CD4-positive, alpha-beta memory T cell (primary cell): ENCODE measurements at regions not wholly inside any gene's neighbourhood (a gene's known extent, or its start where the extent isn't known, plus 50 kb on each side); places are given as distances from the start of the nearest gene placed in this dataset.

Source experiments
- CTCF ChIA-PET: fragments of 350-600 bp; sonication (Branson Sonifier 250); formaldehyde crosslinking; loops from one replicate; lab custom pipeline; 2021; ENCODE audit warnings: inconsistent platforms; ENCODE audit not compliant: partially characterized antibody; lab: Charles Lee
- POLR2A ChIA-PET: fragments of 350-600 bp; sonication (Branson Sonifier 250); formaldehyde crosslinking; loops from one replicate; lab custom pipeline; 2021; ENCODE audit not compliant: partially characterized antibody; lab: Charles Lee
- DNase-seq, 5 donors: peaks; one replicate each; pipeline versions ENCODE4 v3.0.0 to v3.0.0-alpha.2; 2020 to 2022; ENCODE audit warnings: mixed read lengths in 1 of 5
- H3K27ac ChIP-seq: one replicate; pipeline ENCODE4 v1.7.0; 2013; ENCODE audit warnings: low read depth, low read length
- H3K27me3 ChIP-seq: 2 replicates; pipeline ENCODE4 v1.7.0; 2013; ENCODE audit warnings: mild to moderate bottlenecking, low read length, moderate library complexity; ENCODE audit not compliant: insufficient read depth
- H3K36me3 ChIP-seq: 2 replicates; pipeline ENCODE4 v1.7.0; 2013; ENCODE audit warnings: mild to moderate bottlenecking, low read length, moderate library complexity; ENCODE audit not compliant: insufficient read depth
- H3K4me1 ChIP-seq: 2 replicates; pipeline ENCODE4 v1.7.0; 2013; ENCODE audit warnings: mild to moderate bottlenecking, low read length, moderate library complexity; ENCODE audit not compliant: insufficient read depth
- H3K4me3 ChIP-seq, 2 donors: one replicate each; pipeline ENCODE4 v1.7.0; 2013; ENCODE audit warnings: low read length in 2 of 2, mild to moderate bottlenecking in 1 of 2
- H3K9me3 ChIP-seq, 2 donors: one replicate each; pipeline ENCODE4 v1.7.0; 2013; ENCODE audit warnings: low read length in 2 of 2, control low read depth in 1 of 2; ENCODE audit not compliant: control insufficient read depth in 1 of 2
- H3K27ac Mint-ChIP-seq, 7 donors: one replicate each; pipeline ENCODE4 v1.8.0; 2020 to 2021; ENCODE audit warnings: mixed read lengths in 7 of 7, mild to moderate bottlenecking in 6 of 7, inconsistent platforms in 3 of 7, moderate library complexity in 3 of 7
- H3K27me3 Mint-ChIP-seq, 2 donors: one replicate each; pipeline ENCODE4 v1.8.0; 2020 to 2021; ENCODE audit warnings: mixed read lengths in 2 of 2
- H3K36me3 Mint-ChIP-seq, 2 donors: one replicate each; pipeline ENCODE4 v1.8.0; 2020 to 2021; ENCODE audit warnings: mixed read lengths in 2 of 2, inconsistent platforms in 1 of 2, mild to moderate bottlenecking in 1 of 2
- H3K4me1 Mint-ChIP-seq, 4 donors: one replicate each; pipeline ENCODE4 v1.8.0; 2020 to 2021; ENCODE audit warnings: mixed read lengths in 4 of 4, mild to moderate bottlenecking in 1 of 4
- H3K4me3 Mint-ChIP-seq, 8 donors: one replicate each; pipeline ENCODE4 v1.8.0; 2020 to 2021; ENCODE audit warnings: mixed read lengths in 8 of 8, mild to moderate bottlenecking in 7 of 8, moderate library complexity in 6 of 8, inconsistent platforms in 3 of 8
- H3K9me3 Mint-ChIP-seq, 8 donors: one replicate each; pipeline ENCODE4 v1.8.0; 2020 to 2021; ENCODE audit warnings: mixed read lengths in 8 of 8, mild to moderate bottlenecking in 5 of 8, inconsistent platforms in 3 of 8, moderate library complexity in 1 of 8
- intact Hi-C: fragments of 100-400 bp; cut with micrococcal nuclease; formaldehyde crosslinking; loops from one replicate; pipeline ENCODE4 v1.15.1; 2023

DNA sequence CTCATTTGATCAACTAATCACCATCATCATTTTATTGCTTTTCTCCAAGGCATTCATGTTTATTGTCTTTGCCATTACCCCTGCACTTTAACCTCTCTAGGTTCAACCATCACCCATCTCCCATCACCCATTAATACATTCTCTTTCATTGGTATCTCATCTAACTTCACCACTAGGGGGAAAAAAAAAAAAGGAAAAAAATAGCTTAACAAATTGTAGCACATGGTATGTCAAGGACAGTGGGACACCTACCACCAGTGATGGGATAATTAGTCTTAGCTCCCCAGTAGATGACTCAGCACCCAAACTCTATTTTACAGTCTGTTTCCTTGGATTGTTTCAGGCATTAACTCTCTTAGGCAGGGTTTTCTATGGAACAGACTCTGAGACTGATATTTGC, 1770.2 kb upstream of the MIR17HG start:
- H3K36me3 ChIP-seq: no peaks in the 10 kb centered on the region
- POLR2A ChIA-PET: no interaction called here
- CTCF ChIA-PET: no interaction called here
- DNase-seq: no peak
- H3K27me3 ChIP-seq: no peaks in the 10 kb centered on the region
- Mint-ChIP-seq H3K9me3 (peaks cover 0 to 12% (median 4%) of the 10 kb centered on the region in 8 donors), H3K4me3 (no peak overlapping the region), H3K36me3 (no peaks in the 10 kb centered on the region), H3K4me1 (no peaks in the 10 kb centered on the region), H3K27ac (no peak overlapping the region), H3K27me3 (no peaks in the 10 kb centered on the region)
- H3K27ac ChIP-seq: no peak overlapping the region
- intact Hi-C loops: no loop called here
- H3K4me3 ChIP-seq: no peak overlapping the region
- H3K9me3 ChIP-seq: peaks cover 0 to 3% of the 10 kb centered on the region in 2 donors
- H3K4me1 ChIP-seq: no peaks in the 10 kb centered on the region

DNA sequence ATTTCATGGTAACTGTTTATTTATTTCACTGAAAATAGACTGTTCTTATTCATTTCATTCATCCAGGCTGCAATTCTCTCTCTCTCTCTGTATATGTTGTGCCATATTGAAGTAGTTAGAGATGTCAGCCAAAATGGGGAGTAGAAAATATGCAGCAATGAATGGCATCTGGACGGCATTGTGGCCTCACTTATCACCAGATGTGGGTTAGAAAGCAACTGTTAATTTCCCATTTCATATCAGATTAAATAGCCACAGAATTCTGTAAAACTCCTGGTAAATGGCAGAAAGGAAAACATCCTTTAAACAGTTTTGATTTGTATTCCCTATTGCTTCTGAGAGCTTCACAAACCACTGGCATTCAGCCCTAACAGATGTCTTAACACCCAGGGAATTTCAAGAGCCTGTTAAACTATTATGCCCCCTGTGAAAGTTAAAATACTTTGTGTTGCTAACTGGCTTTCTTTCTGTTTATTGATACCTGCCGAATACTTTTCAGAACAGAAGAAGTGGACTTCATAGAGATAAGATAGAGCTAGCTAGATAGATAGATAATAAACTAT, 1763.3 kb upstream of the MIR17HG start:
- CTCF ChIA-PET: interaction anchor here (1.4 kb wide), 1 partner anchor 8 kb away, joined by 3 read pairs; no protein-coding TSS in a partner anchor
- H3K27me3 Mint-ChIP-seq: no peaks in the 10 kb centered on the region
- Histone ChIP-seq H3K36me3 (no peaks in the 10 kb centered on the region), H3K4me3 (no peak overlapping the region), H3K4me1 (no peaks in the 10 kb centered on the region), H3K27ac (no peak overlapping the region), H3K9me3 (no peaks in the 10 kb centered on the region), H3K27me3 (no peaks in the 10 kb centered on the region)
- no peak overlapping the region for H3K4me3 Mint-ChIP-seq
- no peak for DNase-seq
- no peaks in the 10 kb centered on the region for H3K36me3 Mint-ChIP-seq
- intact Hi-C loops: no loop called here
- H3K27ac Mint-ChIP-seq: no peak overlapping the region
- POLR2A ChIA-PET: no interaction called here
- H3K9me3 Mint-ChIP-seq: peaks cover 0 to 6% (median 4%) of the 10 kb centered on the region in 8 donors
- H3K4me1 Mint-ChIP-seq: no peaks in the 10 kb centered on the region

DNA sequence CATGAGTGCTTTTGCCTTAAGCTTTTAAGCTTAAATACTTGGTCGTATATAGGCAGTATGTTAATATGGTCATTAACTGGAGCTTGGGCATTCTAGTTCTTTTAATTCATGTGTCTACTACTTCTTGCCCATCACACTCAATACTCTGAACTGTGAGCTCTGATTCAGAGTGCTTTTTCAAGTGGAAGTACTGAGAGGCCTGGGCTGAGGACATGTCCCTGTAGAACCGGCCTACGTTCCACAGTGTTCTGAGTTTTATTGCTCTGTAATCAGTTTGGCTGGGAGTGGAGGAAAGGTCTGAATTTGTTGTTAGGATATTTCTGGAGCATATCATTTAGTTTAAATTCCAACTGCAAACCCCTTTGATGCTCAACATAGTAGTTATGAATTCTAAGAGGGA, 1744.8 kb upstream of the MIR17HG start:
- H3K9me3 ChIP-seq: no peaks in the 10 kb centered on the region
- POLR2A ChIA-PET: no interaction called here
- no peak overlapping the region for H3K4me3 Mint-ChIP-seq
- H3K4me1 ChIP-seq: no peaks in the 10 kb centered on the region
- H3K4me3 ChIP-seq: no peak overlapping the region
- H3K36me3 Mint-ChIP-seq: no peaks in the 10 kb centered on the region
- DNase-seq: no peak
- H3K36me3 ChIP-seq: no peaks in the 10 kb centered on the region
- CTCF ChIA-PET: no interaction called here
- H3K27ac ChIP-seq: no peak overlapping the region
- no peaks in the 10 kb centered on the region for H3K4me1 Mint-ChIP-seq
- H3K27me3 ChIP-seq: no peaks in the 10 kb centered on the region
- H3K27me3 Mint-ChIP-seq: no peaks in the 10 kb centered on the region
- no peak overlapping the region for H3K27ac Mint-ChIP-seq
- H3K9me3 Mint-ChIP-seq: peaks cover 0 to 14% (median 6%) of the 10 kb centered on the region in 8 donors
- intact Hi-C loops: no loop called here

DNA sequence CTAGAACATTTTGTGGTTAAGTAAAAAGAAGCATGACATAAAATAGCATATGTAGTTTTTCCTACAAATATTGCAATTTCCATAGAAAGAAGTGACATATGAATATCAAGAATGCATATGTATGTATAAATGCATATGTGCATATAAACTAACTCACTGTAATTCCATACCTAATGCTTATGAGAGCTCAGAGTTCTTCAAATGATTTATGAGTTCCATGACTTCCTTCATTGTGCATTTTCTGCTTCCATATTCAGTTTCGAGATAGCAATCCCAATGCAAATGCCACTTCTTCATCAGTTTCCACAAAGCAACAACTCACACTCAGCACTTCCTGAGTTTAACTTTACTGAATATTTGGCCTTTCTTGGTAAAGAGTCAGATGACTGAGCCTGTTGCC, 1744.3 kb upstream of the MIR17HG start:
- no peak for DNase-seq
- Histone ChIP-seq H3K27me3 (no peaks in the 10 kb centered on the region), H3K4me1 (no peaks in the 10 kb centered on the region), H3K9me3 (no peaks in the 10 kb centered on the region), H3K4me3 (no peak overlapping the region), H3K36me3 (no peaks in the 10 kb centered on the region), H3K27ac (no peak overlapping the region)
- ChIA-PET POLR2A (no interaction called here), CTCF (no interaction called here)
- no peaks in the 10 kb centered on the region for H3K36me3 Mint-ChIP-seq
- H3K4me1 Mint-ChIP-seq: no peaks in the 10 kb centered on the region
- no peak overlapping the region for H3K4me3 Mint-ChIP-seq
- H3K27me3 Mint-ChIP-seq: no peaks in the 10 kb centered on the region
- H3K9me3 Mint-ChIP-seq: peaks cover 0 to 17% (median 6%) of the 10 kb centered on the region in 8 donors
- no peak overlapping the region for H3K27ac Mint-ChIP-seq
- intact Hi-C loops: no loop called here

DNA sequence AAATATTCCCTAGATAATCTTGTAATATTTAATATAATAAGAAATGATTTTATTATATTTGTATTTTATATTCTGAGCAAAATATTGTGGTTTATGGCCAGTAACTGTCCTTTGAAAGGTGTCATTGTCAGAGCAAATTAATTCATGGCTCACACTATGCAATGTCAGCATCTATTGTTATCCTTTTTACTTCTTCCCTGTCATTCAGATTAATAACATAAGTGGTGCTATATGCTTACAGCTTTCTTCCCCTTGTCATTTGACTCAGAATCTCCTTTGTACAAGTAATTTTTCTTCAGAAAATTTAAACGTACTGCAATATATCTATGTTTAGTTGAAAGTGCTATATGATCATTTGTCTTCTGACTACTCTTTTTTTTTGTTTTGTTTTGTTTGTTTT, 1738.2 kb upstream of the MIR17HG start:
- Histone ChIP-seq H3K4me1 (no peaks in the 10 kb centered on the region), H3K27me3 (no peaks in the 10 kb centered on the region), H3K9me3 (no peaks in the 10 kb centered on the region), H3K36me3 (no peaks in the 10 kb centered on the region), H3K27ac (no peak overlapping the region), H3K4me3 (no peak overlapping the region)
- CTCF ChIA-PET: no interaction called here
- H3K27me3 Mint-ChIP-seq: no peaks in the 10 kb centered on the region
- no peak for DNase-seq
- H3K27ac Mint-ChIP-seq: no peak overlapping the region
- intact Hi-C loops: no loop called here
- peaks cover 4 to 15% (median 10%) of the 10 kb centered on the region in 8 donors for H3K9me3 Mint-ChIP-seq
- POLR2A ChIA-PET: no interaction called here
- H3K4me3 Mint-ChIP-seq: no peak overlapping the region
- H3K36me3 Mint-ChIP-seq: no peaks in the 10 kb centered on the region
- no peaks in the 10 kb centered on the region for H3K4me1 Mint-ChIP-seq

DNA sequence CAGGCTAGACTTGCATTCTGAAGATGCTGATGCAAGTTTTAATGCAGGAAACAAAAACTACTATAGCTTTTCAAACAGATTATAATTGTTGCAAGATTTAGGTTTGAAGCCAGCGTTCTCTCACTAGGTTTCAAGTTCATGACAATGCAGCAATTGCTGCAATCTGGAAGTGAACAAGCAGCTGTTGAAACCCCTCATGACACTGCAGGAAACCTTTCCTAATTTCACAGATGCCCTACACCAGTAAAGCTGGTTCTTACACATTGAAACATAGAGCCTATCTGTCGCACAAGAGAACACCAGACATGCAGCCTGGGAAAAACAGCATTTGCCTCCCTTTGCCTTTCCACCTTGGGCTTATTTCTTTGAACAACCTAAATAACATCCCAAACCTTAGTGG, 1737.2 kb upstream of the MIR17HG start:
- Histone ChIP-seq H3K27ac (no peak overlapping the region), H3K4me1 (no peaks in the 10 kb centered on the region), H3K36me3 (no peaks in the 10 kb centered on the region), H3K4me3 (no peak overlapping the region), H3K9me3 (no peaks in the 10 kb centered on the region), H3K27me3 (no peaks in the 10 kb centered on the region)
- Mint-ChIP-seq H3K36me3 (no peaks in the 10 kb centered on the region), H3K27ac (no peak overlapping the region), H3K4me3 (no peak overlapping the region), H3K9me3 (peaks cover 4 to 13% (median 10%) of the 10 kb centered on the region in 8 donors), H3K4me1 (no peaks in the 10 kb centered on the region), H3K27me3 (no peaks in the 10 kb centered on the region)
- intact Hi-C loops: no loop called here
- ChIA-PET CTCF (no interaction called here), POLR2A (interaction anchor here (0.6 kb wide), 1 partner anchor 287 kb away, joined by 3 read pairs; no protein-coding TSS in a partner anchor)
- no peak for DNase-seq

DNA sequence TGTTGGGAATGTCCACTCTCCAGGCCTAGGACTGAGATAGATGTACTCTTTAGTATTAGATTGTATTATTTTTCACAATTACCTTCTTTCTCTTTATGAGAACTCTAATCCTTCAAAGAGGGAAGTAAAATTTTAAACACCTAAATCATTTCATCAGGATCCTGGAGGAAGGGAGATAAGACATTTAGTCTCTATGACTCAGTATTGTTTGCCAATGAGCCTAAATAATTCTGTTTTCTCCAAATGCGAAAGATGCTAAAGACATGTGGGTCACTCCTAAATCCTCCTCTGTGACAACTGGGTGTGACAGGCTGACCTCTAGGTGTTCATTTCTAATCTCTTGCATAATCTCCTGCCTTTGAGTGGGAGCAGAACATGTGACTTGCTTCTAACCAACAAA, 1736.6 kb upstream of the MIR17HG start:
- no peak for DNase-seq

More for the DNA sequence above, 1736.6 kb upstream of the MIR17HG start:
- H3K27ac ChIP-seq: no peak overlapping the region
- no peaks in the 10 kb centered on the region for H3K9me3 ChIP-seq
- ChIA-PET POLR2A (interaction anchor here (0.6 kb wide), 1 partner anchor 287 kb away, joined by 3 read pairs; no protein-coding TSS in a partner anchor), CTCF (no interaction called here)
- H3K4me1 ChIP-seq: no peaks in the 10 kb centered on the region
- H3K36me3 ChIP-seq: no peaks in the 10 kb centered on the region
- Mint-ChIP-seq H3K27me3 (no peaks in the 10 kb centered on the region), H3K4me3 (no peak overlapping the region), H3K36me3 (no peaks in the 10 kb centered on the region), H3K27ac (no peak overlapping the region), H3K4me1 (no peaks in the 10 kb centered on the region), H3K9me3 (peaks cover 3 to 12% (median 7%) of the 10 kb centered on the region in 8 donors)
- intact Hi-C loops: no loop called here
- no peaks in the 10 kb centered on the region for H3K27me3 ChIP-seq
- H3K4me3 ChIP-seq: no peak overlapping the region
